Sigmoid colon (tissue), 6 donors: ENCODE measurements at regions not wholly inside any gene's neighbourhood (a gene's known extent, or its start where the extent isn't known, plus 50 kb on each side); places are given as distances from the start of the nearest gene placed in this dataset.

Source experiments
- DNase-seq: peaks from one replicate; pipeline ENCODE4 v3.0.0-alpha.2; 2019
- H3K27ac ChIP-seq, 4 donors: fragments of 200-600 bp; sonication (generic); one replicate each; pipeline ENCODE4 v1.5.1; 2016 to 2019; ENCODE audit warnings: mild to moderate bottlenecking in 1 of 4
- H3K27me3 ChIP-seq, 3 donors: fragments of 200-600 bp; sonication (generic); one replicate each; pipeline ENCODE4 v1.5.1; 2019; ENCODE audit warnings: mild to moderate bottlenecking in 1 of 3
- H3K36me3 ChIP-seq, 4 donors: fragments of 200-600 bp; sonication (generic); one replicate each; pipeline ENCODE4 v1.5.1; 2016 to 2019
- H3K4me1 ChIP-seq, 4 donors: fragments of 200-600 bp; sonication (generic); one replicate each; pipeline ENCODE4 v1.5.1; 2017 to 2019
- H3K4me3 ChIP-seq, 4 donors: fragments of 200-600 bp; sonication (generic); one replicate each; pipeline ENCODE4 v1.5.1; 2017 to 2019; ENCODE audit warnings: mild to moderate bottlenecking in 2 of 4, moderate library complexity in 1 of 4
- H3K9me3 ChIP-seq, 4 donors: fragments of 200-600 bp in 3 of 4; sonication (generic) in 3 of 4; one replicate each; pipeline versions ENCODE4 v1.5.1 to v1.6.1; 2013 to 2019
- CTCF ChIP-seq, 4 experiments: fragments of 450-650 bp in 3 of 4; fragments of 200-600 bp in 1 of 4; IDR thresholded peaks; one replicate each; pipeline ENCODE4 v1.5.1; 2016 to 2019; ENCODE audit warnings: antibody characterized with exemption in 4 of 4, mild to moderate bottlenecking in 3 of 4, moderate library complexity in 2 of 4
- EP300 ChIP-seq, 4 donors: sonication (generic); formaldehyde crosslinking; IDR thresholded peaks; one replicate each; pipeline ENCODE4 v1.6.1; 2017; ENCODE audit warnings: antibody characterized with exemption in 4 of 4
- POLR2A ChIP-seq, 2 donors: fragments of 450-650 bp; IDR thresholded peaks; one replicate each; pipeline ENCODE4 v1.6.1; 2016; ENCODE audit warnings: antibody characterized with exemption in 2 of 2, mild to moderate bottlenecking in 2 of 2, moderate library complexity in 2 of 2
- POLR2AphosphoS5 ChIP-seq, 4 donors: sonication (generic); formaldehyde crosslinking; IDR thresholded peaks; one replicate each; pipeline ENCODE4 v1.6.1; 2017; ENCODE audit warnings: antibody characterized with exemption in 4 of 4
- WGBS, 2 donors: extraction: QIAGEN DNeasy Blood & Tissue Kit; methylation state at CpG; one replicate each; pipeline ENCODE4 v1.1.7; 2013; 5-methylcytosine and 5-hydroxymethylcytosine counted together
- intact Hi-C: fragments of 100-400 bp; cut with DNase I; formaldehyde crosslinking; loops from one replicate; pipeline ENCODE4 v1.15.1; 2023
- donor health status: healthy with polysubstance abuse.
- donor health status: healthy.

- no peak for DNase-seq
- Histone ChIP-seq H3K9me3 (no peaks in the 10 kb centered on the region), H3K4me3 (no peak overlapping the region), H3K4me1 (peaks cover 0 to 7% (median 3%) of the 10 kb centered on the region in 4 donors), H3K36me3 (no peaks in the 10 kb centered on the region), H3K27me3 (no peaks in the 10 kb centered on the region), H3K27ac (no peak overlapping the region)
- TF ChIP-seq EP300 (IDR thresholded peaks at IDR 0.05) (no peak), CTCF (IDR thresholded peaks at IDR 0.05) (no peak), POLR2A (IDR thresholded peaks at IDR 0.05) (no peak), POLR2AphosphoS5 (IDR thresholded peaks at IDR 0.05) (no peak)
- WGBS, 2 donors: 95 to 96% methylated on average over 1 of the region's 1 CpG
- intact Hi-C loops: no loop called here
These were observed 103.9 kb downstream of the ENC1 start for GRCh38 chr5:74536658-74537057.

- Histone ChIP-seq H3K4me1 (no peaks in the 10 kb centered on the region), H3K27me3 (no peaks in the 10 kb centered on the region), H3K4me3 (no peak overlapping the region), H3K9me3 (no peaks in the 10 kb centered on the region), H3K36me3 (no peaks in the 10 kb centered on the region), H3K27ac (no peak overlapping the region)
- WGBS, 2 donors: 95 to 97% methylated on average over 2 of the region's 2 CpGs
- intact Hi-C loops: no loop called here
- TF ChIP-seq POLR2A (IDR thresholded peaks at IDR 0.05) (no peak), POLR2AphosphoS5 (IDR thresholded peaks at IDR 0.05) (no peak), EP300 (IDR thresholded peaks at IDR 0.05) (no peak), CTCF (IDR thresholded peaks at IDR 0.05) (no peak)
- DNase-seq: no peak
These were observed 104.6 kb downstream of the ENC1 start for GRCh38 chr5:74535926-74536325.

GRCh38 chr5:74534397-74535129 lies 106.0 kb downstream of the ENC1 start:
- TF ChIP-seq EP300 (IDR thresholded peaks at IDR 0.05) (no peak), POLR2A (IDR thresholded peaks at IDR 0.05) (no peak), CTCF (IDR thresholded peaks at IDR 0.05) (no peak), POLR2AphosphoS5 (IDR thresholded peaks at IDR 0.05) (no peak)
- no peak for DNase-seq
- no peak overlapping the region for H3K27ac ChIP-seq
- H3K4me1 ChIP-seq: peaks cover 0 to 5% (median 2%) of the 10 kb centered on the region in 4 donors
- no peaks in the 10 kb centered on the region for H3K9me3 ChIP-seq
- H3K36me3 ChIP-seq: no peaks in the 10 kb centered on the region
- 94 to 96% methylated on average over 2 of the region's 2 CpGs for WGBS, 2 donors
- H3K4me3 ChIP-seq: no peak overlapping the region
- intact Hi-C loops: no loop called here
- H3K27me3 ChIP-seq: no peaks in the 10 kb centered on the region

GRCh38 chr5:74530326-74531050 lies 110.0 kb downstream of the ENC1 start:
- WGBS, 2 donors: 81 to 82% methylated on average over 4 of the region's 4 CpGs
- no peak overlapping the region for H3K27ac ChIP-seq
- no peaks in the 10 kb centered on the region for H3K9me3 ChIP-seq
- no peaks in the 10 kb centered on the region for H3K36me3 ChIP-seq
- intact Hi-C loops: no loop called here
- TF ChIP-seq POLR2AphosphoS5 (IDR thresholded peaks at IDR 0.05): no peak
- TF ChIP-seq CTCF (IDR thresholded peaks at IDR 0.05): no peak
- TF ChIP-seq POLR2A (IDR thresholded peaks at IDR 0.05): no peak
- no peak for TF ChIP-seq EP300 (IDR thresholded peaks at IDR 0.05)
- H3K4me3 ChIP-seq: no peak overlapping the region
- DNase-seq: no peak
- no peaks in the 10 kb centered on the region for H3K27me3 ChIP-seq
- H3K4me1 ChIP-seq: peaks cover 0 to 5% (median 2%) of the 10 kb centered on the region in 4 donors
